PC-9 (cell line): ENCODE measurements at regions not wholly inside any gene's neighbourhood (a gene's known extent, or its start where the extent isn't known, plus 50 kb on each side); places are given as distances from the start of the nearest gene placed in this dataset.

ENCODE experiments used
- BruUV-seq: library from RNA; stranded (reverse); fragments of 400-500 nt; replicated peaks from 2 replicates; lab custom pipeline; 2021; lab: Mats Ljungman, UMichigan
- CTCF ChIA-PET: fragments of 300-600 bp; sonication (Branson Sonifier 250); formaldehyde crosslinking; loops from one replicate; lab custom pipeline; 2022; ENCODE audit warnings: antibody characterized with exemption; lab: Charles Lee
- POLR2A ChIA-PET: fragments of 300-600 bp; sonication (Branson Sonifier 250); formaldehyde crosslinking; loops from one replicate; lab custom pipeline; 2022; ENCODE audit warnings: antibody characterized with exemption; ENCODE audit not compliant: unreplicated experiment; lab: Charles Lee
- DNase-seq, 2 experiments: peaks; one replicate each; pipeline versions ENCODE4 v3.0.0 to v3.0.0-alpha.2; 2015 to 2022; ENCODE audit warnings: mixed read lengths in 1 of 2
- H2AFZ ChIP-seq: fragments of 200-600 bp; sonication (generic); 2 replicates; pipeline ENCODE4 v1.8.1; 2017; ENCODE audit warnings: antibody characterized with exemption
- H3F3A ChIP-seq: fragments of 200-600 bp; sonication (generic); 2 replicates; pipeline ENCODE4 v1.8.1; 2017; ENCODE audit warnings: antibody characterized with exemption, mild to moderate bottlenecking, low read depth; ENCODE audit not compliant: insufficient read depth
- H3K27ac ChIP-seq: fragments of 200-600 bp; sonication (generic); 2 replicates; pipeline ENCODE4 v1.6.1; 2016; ENCODE audit warnings: mixed run types
- H3K27me3 ChIP-seq: fragments of 200-600 bp; sonication (generic); 2 replicates; pipeline ENCODE4 v1.6.1; 2016; ENCODE audit warnings: low read depth, mixed run types; ENCODE audit not compliant: insufficient read depth
- H3K36me3 ChIP-seq: fragments of 200-600 bp; sonication (generic); 2 replicates; pipeline ENCODE4 v1.6.1; 2016; ENCODE audit warnings: low read depth, mixed run types
- H3K4me1 ChIP-seq: fragments of 200-600 bp; sonication (generic); replicated peaks from 2 replicates; pipeline ENCODE4 v1.6.1; 2016; ENCODE audit warnings: mixed run types; ENCODE audit not compliant: insufficient read depth
- H3K4me2 ChIP-seq: fragments of 200-600 bp; sonication (generic); 2 replicates; pipeline ENCODE4 v1.6.1; 2017; ENCODE audit warnings: mixed run types
- H3K4me3 ChIP-seq: fragments of 200-600 bp; sonication (generic); 2 replicates; pipeline ENCODE4 v1.6.1; 2016; ENCODE audit warnings: mixed run types
- H3K79me2 ChIP-seq: fragments of 200-600 bp; sonication (generic); 2 replicates; pipeline ENCODE4 v1.6.1; 2017; ENCODE audit warnings: low read depth, mixed run types
- H3K9me2 ChIP-seq: fragments of 200-600 bp; sonication (generic); 2 replicates; pipeline ENCODE4 v1.8.1; 2017; ENCODE audit warnings: mild to moderate bottlenecking; ENCODE audit not compliant: insufficient read depth
- H3K9me3 ChIP-seq: fragments of 200-600 bp; sonication (generic); 2 replicates; pipeline ENCODE4 v1.8.1; 2016; ENCODE audit warnings: low read depth; ENCODE audit not compliant: insufficient read depth
- H4K20me1 ChIP-seq: fragments of 200-600 bp; sonication (generic); 2 replicates; pipeline ENCODE4 v1.8.1; 2017; ENCODE audit not compliant: insufficient read depth
- EZH2 ChIP-seq: fragments of 200-600 bp; sonication (generic); IDR thresholded peaks from 2 replicates; pipeline ENCODE4 v1.8.0; 2017; ENCODE audit warnings: antibody characterized with exemption, low read depth
- intact Hi-C: fragments of 100-400 bp; cut with micrococcal nuclease; formaldehyde crosslinking; loops from one replicate; pipeline ENCODE4 v1.10.0; 2022; ENCODE audit not compliant: unreplicated experiment
- TF ChIP-seq, protein P1 (sequence below): fragments of 200-600 bp; sonication (generic); conservative IDR thresholded peaks from 2 replicates; pipeline ENCODE4 v1.6.1; 2017; ENCODE audit warnings: mixed run types, antibody characterized with exemption, mild to moderate bottlenecking, moderate library complexity

DNA sequence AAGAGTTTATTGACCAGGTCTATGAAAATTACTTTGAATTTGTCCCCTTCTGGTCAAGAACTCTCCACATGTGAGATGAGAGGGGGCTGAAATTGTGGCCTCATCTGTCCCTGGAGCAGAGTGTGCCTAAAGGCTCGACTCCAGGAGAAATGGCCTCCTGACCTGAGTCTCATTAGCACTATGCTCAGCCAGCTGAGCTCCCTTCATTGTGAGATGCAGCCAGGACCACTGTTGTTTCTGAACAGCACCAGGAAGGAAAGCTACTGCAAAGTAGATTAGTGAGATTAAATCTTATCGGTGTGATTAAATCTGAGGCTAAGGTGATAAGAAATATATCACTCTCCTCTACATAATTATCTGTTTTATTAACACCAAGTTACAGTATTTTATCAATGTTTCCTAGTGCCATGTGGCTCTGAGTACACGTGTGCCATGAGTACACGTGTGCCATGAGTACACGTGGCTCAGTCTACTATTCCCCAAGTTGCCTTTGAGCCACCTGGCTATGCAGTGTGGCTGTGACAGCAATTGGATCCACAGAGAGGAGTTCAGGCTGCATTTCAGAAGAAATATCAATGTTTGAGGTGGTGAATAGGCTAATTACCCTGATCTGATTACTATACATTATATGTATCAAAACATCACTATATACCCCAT is 126.9 kb downstream of the IPMK start:
- Histone ChIP-seq H3K9me3 (no peaks in the 10 kb centered on the region), H3F3A (no peaks in the 10 kb centered on the region), H3K4me2 (no peak overlapping the region), H3K79me2 (no peaks in the 10 kb centered on the region), H4K20me1 (no peaks in the 10 kb centered on the region; the same call in 1 of the 2 replicates), H3K9me2 (no peaks in the 10 kb centered on the region), H3K4me1 (no peaks in the 10 kb centered on the region), H3K4me3 (no peak overlapping the region), H2AFZ (no peak overlapping the region), H3K36me3 (no peaks in the 10 kb centered on the region), H3K27ac (no peak overlapping the region), H3K27me3 (0 out of 2 replicates have a peak, but pooled peaks cover 6% of the 10 kb centered on the region)
- no peak for TF ChIP-seq EZH2
- TF ChIP-seq, protein P1, sequence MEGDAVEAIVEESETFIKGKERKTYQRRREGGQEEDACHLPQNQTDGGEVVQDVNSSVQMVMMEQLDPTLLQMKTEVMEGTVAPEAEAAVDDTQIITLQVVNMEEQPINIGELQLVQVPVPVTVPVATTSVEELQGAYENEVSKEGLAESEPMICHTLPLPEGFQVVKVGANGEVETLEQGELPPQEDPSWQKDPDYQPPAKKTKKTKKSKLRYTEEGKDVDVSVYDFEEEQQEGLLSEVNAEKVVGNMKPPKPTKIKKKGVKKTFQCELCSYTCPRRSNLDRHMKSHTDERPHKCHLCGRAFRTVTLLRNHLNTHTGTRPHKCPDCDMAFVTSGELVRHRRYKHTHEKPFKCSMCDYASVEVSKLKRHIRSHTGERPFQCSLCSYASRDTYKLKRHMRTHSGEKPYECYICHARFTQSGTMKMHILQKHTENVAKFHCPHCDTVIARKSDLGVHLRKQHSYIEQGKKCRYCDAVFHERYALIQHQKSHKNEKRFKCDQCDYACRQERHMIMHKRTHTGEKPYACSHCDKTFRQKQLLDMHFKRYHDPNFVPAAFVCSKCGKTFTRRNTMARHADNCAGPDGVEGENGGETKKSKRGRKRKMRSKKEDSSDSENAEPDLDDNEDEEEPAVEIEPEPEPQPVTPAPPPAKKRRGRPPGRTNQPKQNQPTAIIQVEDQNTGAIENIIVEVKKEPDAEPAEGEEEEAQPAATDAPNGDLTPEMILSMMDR: no peak
- intact Hi-C loops: no loop called here
- DNase-seq: peak in 1 of 2 experiments; percentile 5
- CTCF ChIA-PET: no interaction called here
- BruUV-seq: no TSS peak
- POLR2A ChIA-PET: no interaction called here

DNA sequence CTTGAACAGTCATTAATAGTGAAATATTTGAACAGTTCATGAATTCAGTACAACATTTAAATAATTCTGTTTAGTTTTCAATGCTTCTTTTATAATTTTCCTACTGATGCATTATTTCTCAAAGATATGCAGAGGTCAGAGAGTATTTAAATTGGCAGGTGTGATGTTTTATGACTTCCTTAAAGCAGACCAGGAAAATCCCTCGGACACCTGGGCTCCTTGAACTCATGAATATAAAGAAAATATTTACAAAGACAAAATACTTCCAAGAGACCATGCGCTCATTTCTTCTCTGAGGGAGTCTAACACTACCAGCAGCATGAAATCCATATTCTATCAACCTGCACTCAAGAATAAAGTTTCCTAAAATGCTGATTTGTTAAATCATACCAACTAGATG is 127.6 kb downstream of the IPMK start:
- Histone ChIP-seq H3F3A (no peaks in the 10 kb centered on the region), H3K9me2 (no peaks in the 10 kb centered on the region), H2AFZ (no peak overlapping the region), H3K36me3 (no peaks in the 10 kb centered on the region), H3K27me3 (0 out of 2 replicates have a peak, but pooled peaks cover 6% of the 10 kb centered on the region), H3K79me2 (no peaks in the 10 kb centered on the region), H3K4me3 (no peak overlapping the region), H3K4me2 (no peak overlapping the region), H4K20me1 (no peaks in the 10 kb centered on the region; the same call in 1 of the 2 replicates), H3K9me3 (no peaks in the 10 kb centered on the region), H3K4me1 (no peaks in the 10 kb centered on the region), H3K27ac (no peak overlapping the region)
- CTCF ChIA-PET: no interaction called here
- intact Hi-C loops: no loop called here
- TF ChIP-seq EZH2: no peak
- TF ChIP-seq, protein P1: no peak
- no TSS peak for BruUV-seq
- POLR2A ChIA-PET: no interaction called here
- DNase-seq: peak in 1 of 2 experiments; percentile 2

DNA sequence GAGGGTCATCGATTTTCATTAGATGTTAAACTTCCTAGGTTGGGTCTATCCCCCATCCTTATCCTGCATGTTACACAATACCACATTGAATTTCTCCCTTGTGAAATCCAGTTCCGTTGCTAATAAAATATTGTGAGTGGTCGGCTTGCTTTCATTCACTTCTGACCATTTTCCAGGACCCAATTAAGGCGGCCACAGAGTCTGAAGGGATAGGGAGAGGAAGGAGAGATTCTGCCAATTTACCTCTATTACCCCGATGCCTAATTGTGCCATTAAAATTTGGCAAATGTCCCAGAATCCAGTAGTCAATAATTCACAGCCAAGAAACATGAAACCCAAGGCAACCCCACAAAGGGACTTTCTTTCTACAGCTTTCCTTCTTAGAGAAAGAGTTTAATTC is 129.9 kb downstream of the IPMK start:
- no peak for DNase-seq
- POLR2A ChIA-PET: interaction anchor here (0.6 kb wide), 1 partner anchor 760 kb away, joined by 3 read pairs; no protein-coding TSS in a partner anchor

More for the DNA sequence above, 129.9 kb downstream of the IPMK start:
- BruUV-seq: no TSS peak
- no peak overlapping the region for H3K4me2 ChIP-seq
- H3K79me2 ChIP-seq: no peaks in the 10 kb centered on the region
- H3F3A ChIP-seq: no peaks in the 10 kb centered on the region
- H3K4me1 ChIP-seq: no peaks in the 10 kb centered on the region
- no peaks in the 10 kb centered on the region for H3K9me3 ChIP-seq
- CTCF ChIA-PET: no interaction called here
- H3K27ac ChIP-seq: no peak overlapping the region
- no peaks in the 10 kb centered on the region for H3K9me2 ChIP-seq
- H3K4me3 ChIP-seq: no peak overlapping the region
- no peaks in the 10 kb centered on the region for H3K36me3 ChIP-seq
- H3K27me3 ChIP-seq: 0 out of 2 replicates have a peak, but pooled peaks cover 6% of the 10 kb centered on the region
- intact Hi-C loops: no loop called here
- H4K20me1 ChIP-seq: no peaks in the 10 kb centered on the region; the same call in 1 of the 2 replicates
- TF ChIP-seq EZH2: no peak
- TF ChIP-seq, protein P1: no peak
- H2AFZ ChIP-seq: no peak overlapping the region
